ENCODE measurements at regions not wholly inside any gene's neighbourhood (a gene's known extent, or its start where the extent isn't known, plus 50 kb on each side); places are given as distances from the start of the nearest gene placed in this dataset.

DNA sequence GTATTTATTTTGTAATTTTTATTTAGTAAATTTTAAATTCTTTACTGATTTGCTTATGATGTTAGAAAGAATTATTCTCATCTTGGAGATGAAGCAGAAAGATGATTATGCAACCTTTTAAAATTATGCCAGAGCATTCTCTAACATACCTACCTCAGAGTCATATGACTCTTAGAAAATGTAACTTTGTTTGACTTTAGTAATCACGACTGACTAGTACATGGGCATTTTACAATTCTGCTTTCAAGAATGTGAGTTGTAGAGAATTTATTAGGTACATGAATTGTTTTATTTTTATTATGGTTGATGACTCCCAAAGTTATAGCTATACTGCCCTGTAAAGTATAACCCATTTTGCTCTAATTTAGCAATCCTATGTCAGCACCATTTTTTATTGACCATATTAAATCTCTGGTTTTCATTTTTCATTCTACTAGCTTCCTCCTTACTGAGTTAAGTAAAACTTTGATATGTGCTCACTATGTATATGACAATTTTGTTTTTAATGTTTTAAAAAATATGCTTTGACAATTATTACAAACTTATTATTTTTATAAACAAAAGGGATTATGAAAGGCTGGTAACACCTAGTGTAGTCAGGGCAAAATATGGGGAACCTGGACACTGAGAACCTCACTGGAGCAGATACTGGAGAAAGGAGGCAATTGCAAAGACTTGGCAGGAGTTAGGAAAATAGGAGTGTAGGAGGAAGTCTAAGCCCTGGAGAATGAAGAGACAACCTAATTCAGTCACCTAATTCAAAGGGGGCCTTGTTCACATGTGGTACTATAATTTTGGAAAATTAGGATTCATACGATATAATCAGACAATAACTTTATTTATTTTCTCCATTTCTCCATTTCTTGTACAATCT lies 249.7 kb upstream of the DAB2 start:
- H3K27me3 ChIP-seq (replicated peaks in 2 of 5; ENCODE audit: control insufficient read depth in 4 of 5, insufficient read depth in 5 of 5, low read length in 4 of 5), result peaks cover 0 to 4% (median 0%) of the 10 kb centered on the region in 5 experiments
- no CpG with 5 or more reads among the region's 2 CpGs for WGBS (ENCODE audit: insufficient coverage)
- no peak for DNase-seq

DNA sequence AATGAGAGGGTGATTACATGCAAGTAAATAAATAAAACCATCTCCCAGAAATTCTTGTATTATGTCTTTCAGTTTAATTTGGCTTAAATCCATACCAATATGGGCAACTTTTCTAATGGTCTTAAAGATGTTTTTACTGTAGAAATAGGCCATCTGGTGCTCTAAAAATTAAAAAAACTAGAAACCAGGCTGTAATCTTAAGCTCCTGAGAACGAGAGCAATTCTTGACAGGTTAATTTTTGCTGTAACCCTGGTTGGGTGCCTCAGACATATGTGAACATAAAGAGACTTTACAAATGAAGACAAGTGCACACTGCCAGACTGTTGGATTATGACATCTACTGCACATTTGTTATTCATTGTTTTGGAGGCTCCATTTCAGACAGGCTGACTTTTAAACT lies 246.8 kb upstream of the DAB2 start:
- peaks cover 0 to 4% (median 0%) of the 10 kb centered on the region in 5 experiments for H3K27me3 ChIP-seq (replicated peaks in 2 of 5; ENCODE audit: control insufficient read depth in 4 of 5, insufficient read depth in 5 of 5, low read length in 4 of 5)
- no peaks in the 10 kb centered on the region for H3K4me1 ChIP-seq (ENCODE audit: control extremely low read depth in 1 of 4, control insufficient read depth in 4 of 4, insufficient read depth in 4 of 4, low read length in 3 of 4)
- H3K27ac ChIP-seq (ENCODE audit: insufficient read depth in 1 of 2, low read depth in 1 of 2, low read length in 2 of 2, poor library complexity in 1 of 2, severe bottlenecking in 2 of 2), result no peak overlapping the region
- no peaks in the 10 kb centered on the region for H3K36me3 ChIP-seq (ENCODE audit: control insufficient read depth in 4 of 4, insufficient read depth in 4 of 4, low read length in 3 of 4)
- WGBS (ENCODE audit: insufficient coverage), result 100% methylated on average over 1 of the region's 1 CpG
- DNase-seq, result no peak
- no peak overlapping the region for H3K4me3 ChIP-seq (ENCODE audit: control insufficient read depth in 1 of 7, extremely low read depth in 1 of 7, insufficient read depth in 4 of 7, low read depth in 2 of 7, low read length in 6 of 7)
- H3K9me3 ChIP-seq (ENCODE audit: control extremely low read depth in 1 of 5, control insufficient read depth in 4 of 5, insufficient read depth in 2 of 5, low read depth in 1 of 5, low read length in 4 of 5), result no peaks in the 10 kb centered on the region
- POLR2A ChIA-PET, result no interaction called here
- CTCF ChIA-PET, result no interaction called here

More for the DNA sequence above, 249.7 kb upstream of the DAB2 start:
- Histone ChIP-seq H3K4me3 (ENCODE audit: control insufficient read depth in 1 of 7, extremely low read depth in 1 of 7, insufficient read depth in 4 of 7, low read depth in 2 of 7, low read length in 6 of 7) (no peak overlapping the region), H3K4me1 (ENCODE audit: control extremely low read depth in 1 of 4, control insufficient read depth in 4 of 4, insufficient read depth in 4 of 4, low read length in 3 of 4) (no peaks in the 10 kb centered on the region), H3K36me3 (ENCODE audit: control insufficient read depth in 4 of 4, insufficient read depth in 4 of 4, low read length in 3 of 4) (no peaks in the 10 kb centered on the region), H3K9me3 (ENCODE audit: control extremely low read depth in 1 of 5, control insufficient read depth in 4 of 5, insufficient read depth in 2 of 5, low read depth in 1 of 5, low read length in 4 of 5) (no peaks in the 10 kb centered on the region), H3K27ac (ENCODE audit: insufficient read depth in 1 of 2, low read depth in 1 of 2, low read length in 2 of 2, poor library complexity in 1 of 2, severe bottlenecking in 2 of 2) (no peak overlapping the region)
- CTCF ChIA-PET, result no interaction called here
- POLR2A ChIA-PET, result no interaction called here

- Histone ChIP-seq H3K27ac (ENCODE audit: insufficient read depth in 1 of 2, low read depth in 1 of 2, low read length in 2 of 2, poor library complexity in 1 of 2, severe bottlenecking in 2 of 2) (no peak overlapping the region), H3K9me3 (ENCODE audit: control extremely low read depth in 1 of 5, control insufficient read depth in 4 of 5, insufficient read depth in 2 of 5, low read depth in 1 of 5, low read length in 4 of 5) (no peaks in the 10 kb centered on the region), H3K4me3 (ENCODE audit: control insufficient read depth in 1 of 7, extremely low read depth in 1 of 7, insufficient read depth in 4 of 7, low read depth in 2 of 7, low read length in 6 of 7) (no peak overlapping the region), H3K4me1 (ENCODE audit: control extremely low read depth in 1 of 4, control insufficient read depth in 4 of 4, insufficient read depth in 4 of 4, low read length in 3 of 4) (no peaks in the 10 kb centered on the region), H3K27me3 (replicated peaks in 2 of 5; ENCODE audit: control insufficient read depth in 4 of 5, insufficient read depth in 5 of 5, low read length in 4 of 5) (peaks cover 0 to 4% (median 0%) of the 10 kb centered on the region in 5 experiments), H3K36me3 (ENCODE audit: control insufficient read depth in 4 of 4, insufficient read depth in 4 of 4, low read length in 3 of 4) (no peaks in the 10 kb centered on the region)
- ChIA-PET CTCF (no interaction called here), POLR2A (no interaction called here)
- no peak for DNase-seq
Observed at GRCh38 chr5:39670955-39671354, 246.2 kb upstream of the DAB2 start.

DNA sequence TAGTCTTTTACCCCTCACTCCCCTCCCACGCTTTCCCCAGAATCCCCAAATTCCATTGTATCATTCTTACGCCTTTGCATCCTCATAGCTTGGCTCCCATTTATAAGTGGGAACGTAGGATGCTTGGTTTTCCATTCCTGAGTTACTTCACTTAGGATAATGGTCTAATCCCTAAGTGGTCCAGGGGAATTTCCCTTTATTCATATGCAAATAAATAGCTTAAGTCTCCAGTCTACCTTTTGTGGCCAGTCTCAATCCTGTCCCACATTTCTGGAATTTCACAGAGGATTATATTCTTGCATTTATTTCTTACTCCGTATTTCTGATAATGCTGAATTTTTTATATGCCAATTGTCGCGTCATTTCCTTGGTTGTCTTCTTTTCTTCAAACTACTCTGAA lies 245.6 kb upstream of the DAB2 start:
- Histone ChIP-seq H3K36me3 (ENCODE audit: control insufficient read depth in 4 of 4, insufficient read depth in 4 of 4, low read length in 3 of 4) (no peaks in the 10 kb centered on the region), H3K9me3 (ENCODE audit: control extremely low read depth in 1 of 5, control insufficient read depth in 4 of 5, insufficient read depth in 2 of 5, low read depth in 1 of 5, low read length in 4 of 5) (no peaks in the 10 kb centered on the region), H3K27me3 (replicated peaks in 2 of 5; ENCODE audit: control insufficient read depth in 4 of 5, insufficient read depth in 5 of 5, low read length in 4 of 5) (peaks cover 0 to 4% (median 0%) of the 10 kb centered on the region in 5 experiments), H3K4me3 (ENCODE audit: control insufficient read depth in 1 of 7, extremely low read depth in 1 of 7, insufficient read depth in 4 of 7, low read depth in 2 of 7, low read length in 6 of 7) (no peak overlapping the region), H3K27ac (ENCODE audit: insufficient read depth in 1 of 2, low read depth in 1 of 2, low read length in 2 of 2, poor library complexity in 1 of 2, severe bottlenecking in 2 of 2) (no peak overlapping the region), H3K4me1 (ENCODE audit: control extremely low read depth in 1 of 4, control insufficient read depth in 4 of 4, insufficient read depth in 4 of 4, low read length in 3 of 4) (no peaks in the 10 kb centered on the region)
- ChIA-PET CTCF (no interaction called here), POLR2A (no interaction called here)
- no peak for DNase-seq
- WGBS (ENCODE audit: insufficient coverage), result 95% methylated on average over 4 of the region's 6 CpGs

DNA sequence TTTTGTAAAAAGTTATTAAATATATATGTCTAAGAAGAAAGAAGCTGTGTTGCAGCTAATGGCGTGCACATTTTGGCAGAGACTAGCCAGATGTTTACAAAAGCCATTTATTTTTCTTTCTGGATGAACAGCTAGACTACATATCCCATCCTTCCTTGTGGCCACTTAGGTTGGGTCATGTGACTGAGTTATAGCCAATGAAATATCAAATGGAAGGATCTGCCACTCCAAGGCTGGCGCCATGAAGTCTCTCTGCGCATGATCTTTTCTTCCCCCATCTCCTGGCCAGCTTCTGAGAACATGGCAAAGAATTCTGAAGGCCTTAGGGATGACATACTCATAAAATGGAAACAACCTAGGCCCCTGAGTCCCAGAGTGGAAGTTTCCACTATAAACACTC lies 244.2 kb upstream of the DAB2 start:
- Histone ChIP-seq H3K27me3 (replicated peaks in 2 of 5; ENCODE audit: control insufficient read depth in 4 of 5, insufficient read depth in 5 of 5, low read length in 4 of 5) (peaks cover 0 to 3% (median 0%) of the 10 kb centered on the region in 5 experiments), H3K4me1 (ENCODE audit: control extremely low read depth in 1 of 4, control insufficient read depth in 4 of 4, insufficient read depth in 4 of 4, low read length in 3 of 4) (no peaks in the 10 kb centered on the region), H3K9me3 (ENCODE audit: control extremely low read depth in 1 of 5, control insufficient read depth in 4 of 5, insufficient read depth in 2 of 5, low read depth in 1 of 5, low read length in 4 of 5) (no peaks in the 10 kb centered on the region), H3K27ac (ENCODE audit: insufficient read depth in 1 of 2, low read depth in 1 of 2, low read length in 2 of 2, poor library complexity in 1 of 2, severe bottlenecking in 2 of 2) (no peak overlapping the region), H3K4me3 (ENCODE audit: control insufficient read depth in 1 of 7, extremely low read depth in 1 of 7, insufficient read depth in 4 of 7, low read depth in 2 of 7, low read length in 6 of 7) (no peak overlapping the region), H3K36me3 (ENCODE audit: control insufficient read depth in 4 of 4, insufficient read depth in 4 of 4, low read length in 3 of 4) (no peaks in the 10 kb centered on the region)
- 100% methylated on average over 3 of the region's 3 CpGs for WGBS (ENCODE audit: insufficient coverage)
- ChIA-PET CTCF (interaction anchor here (1.4 kb wide), 1 partner anchor 15 kb away, joined by 3 read pairs; no protein-coding TSS in a partner anchor), POLR2A (no interaction called here)
- DNase-seq, result no peak

DNA sequence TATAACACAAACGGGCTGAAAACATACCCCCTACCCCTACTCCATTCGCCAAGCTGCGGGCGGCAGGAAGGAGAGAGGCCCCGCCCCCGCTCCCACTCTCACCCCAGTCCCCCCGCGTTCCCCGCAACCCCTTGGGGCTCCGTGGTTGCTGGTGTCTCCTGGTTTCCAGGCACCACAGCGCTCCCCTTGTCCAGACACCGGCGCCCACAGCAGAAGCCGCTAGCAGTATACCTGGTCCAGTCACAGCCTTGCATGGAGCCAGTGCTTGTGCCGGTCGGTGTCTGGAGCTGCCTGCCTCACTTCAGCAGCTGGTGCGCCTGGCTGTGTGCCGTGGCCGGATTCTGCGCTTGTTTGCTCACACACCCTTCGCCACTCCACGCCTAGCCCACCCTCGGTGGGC lies 240.5 kb upstream of the DAB2 start:
- H3K36me3 ChIP-seq (ENCODE audit: control insufficient read depth in 4 of 4, insufficient read depth in 4 of 4, low read length in 3 of 4), result no peaks in the 10 kb centered on the region
- H3K9me3 ChIP-seq (ENCODE audit: control extremely low read depth in 1 of 5, control insufficient read depth in 4 of 5, insufficient read depth in 2 of 5, low read depth in 1 of 5, low read length in 4 of 5), result no peaks in the 10 kb centered on the region
- CTCF ChIA-PET, result no interaction called here
- H3K27me3 ChIP-seq (replicated peaks in 2 of 5; ENCODE audit: control insufficient read depth in 4 of 5, insufficient read depth in 5 of 5, low read length in 4 of 5), result no peaks in the 10 kb centered on the region
- no peak for DNase-seq
- POLR2A ChIA-PET, result no interaction called here
- no peak overlapping the region for H3K4me3 ChIP-seq (ENCODE audit: control insufficient read depth in 1 of 7, extremely low read depth in 1 of 7, insufficient read depth in 4 of 7, low read depth in 2 of 7, low read length in 6 of 7)
- 98% methylated on average over 13 of the region's 23 CpGs for WGBS (ENCODE audit: insufficient coverage)
- H3K27ac ChIP-seq (ENCODE audit: insufficient read depth in 1 of 2, low read depth in 1 of 2, low read length in 2 of 2, poor library complexity in 1 of 2, severe bottlenecking in 2 of 2), result no peak overlapping the region
- no peaks in the 10 kb centered on the region for H3K4me1 ChIP-seq (ENCODE audit: control extremely low read depth in 1 of 4, control insufficient read depth in 4 of 4, insufficient read depth in 4 of 4, low read length in 3 of 4)

DNA sequence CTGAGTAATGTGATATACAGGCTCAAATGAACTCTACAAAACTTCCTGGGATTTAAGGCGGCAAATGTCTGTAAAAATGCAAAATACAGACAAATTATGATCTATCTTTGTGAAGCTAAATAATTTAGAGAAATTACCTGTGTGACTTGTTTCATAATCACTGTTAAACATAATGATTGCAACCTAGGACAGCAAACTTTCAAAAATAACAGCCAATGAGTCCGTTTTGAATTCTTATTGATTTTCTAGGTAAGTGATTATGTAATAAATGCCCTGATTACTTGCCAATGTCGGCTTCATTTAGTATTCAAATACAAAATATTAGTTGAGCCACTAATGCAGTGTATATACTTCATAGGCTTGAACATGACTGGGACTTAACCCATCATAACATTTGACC lies 238.2 kb upstream of the DAB2 start:
- CTCF ChIA-PET, result interaction anchor here (0.6 kb wide), 1 partner anchor 33 kb away, joined by 3 read pairs; no protein-coding TSS in a partner anchor
- no peak for DNase-seq
- Histone ChIP-seq H3K27ac (ENCODE audit: insufficient read depth in 1 of 2, low read depth in 1 of 2, low read length in 2 of 2, poor library complexity in 1 of 2, severe bottlenecking in 2 of 2) (no peak overlapping the region), H3K36me3 (ENCODE audit: control insufficient read depth in 4 of 4, insufficient read depth in 4 of 4, low read length in 3 of 4) (no peaks in the 10 kb centered on the region), H3K4me3 (ENCODE audit: control insufficient read depth in 1 of 7, extremely low read depth in 1 of 7, insufficient read depth in 4 of 7, low read depth in 2 of 7, low read length in 6 of 7) (no peak overlapping the region), H3K27me3 (replicated peaks in 2 of 5; ENCODE audit: control insufficient read depth in 4 of 5, insufficient read depth in 5 of 5, low read length in 4 of 5) (no peaks in the 10 kb centered on the region), H3K4me1 (ENCODE audit: control extremely low read depth in 1 of 4, control insufficient read depth in 4 of 4, insufficient read depth in 4 of 4, low read length in 3 of 4) (no peaks in the 10 kb centered on the region), H3K9me3 (ENCODE audit: control extremely low read depth in 1 of 5, control insufficient read depth in 4 of 5, insufficient read depth in 2 of 5, low read depth in 1 of 5, low read length in 4 of 5) (no peaks in the 10 kb centered on the region)
- no CpG with 5 or more reads among the region's 3 CpGs for WGBS (ENCODE audit: insufficient coverage)
- POLR2A ChIA-PET, result no interaction called here

All from common myeloid progenitor, CD34-positive (primary cell).